ENCODE measurements at regions not wholly inside any gene's neighbourhood (a gene's known extent, or its start where the extent isn't known, plus 50 kb on each side); places are given as distances from the start of the nearest gene placed in this dataset.

DNA sequence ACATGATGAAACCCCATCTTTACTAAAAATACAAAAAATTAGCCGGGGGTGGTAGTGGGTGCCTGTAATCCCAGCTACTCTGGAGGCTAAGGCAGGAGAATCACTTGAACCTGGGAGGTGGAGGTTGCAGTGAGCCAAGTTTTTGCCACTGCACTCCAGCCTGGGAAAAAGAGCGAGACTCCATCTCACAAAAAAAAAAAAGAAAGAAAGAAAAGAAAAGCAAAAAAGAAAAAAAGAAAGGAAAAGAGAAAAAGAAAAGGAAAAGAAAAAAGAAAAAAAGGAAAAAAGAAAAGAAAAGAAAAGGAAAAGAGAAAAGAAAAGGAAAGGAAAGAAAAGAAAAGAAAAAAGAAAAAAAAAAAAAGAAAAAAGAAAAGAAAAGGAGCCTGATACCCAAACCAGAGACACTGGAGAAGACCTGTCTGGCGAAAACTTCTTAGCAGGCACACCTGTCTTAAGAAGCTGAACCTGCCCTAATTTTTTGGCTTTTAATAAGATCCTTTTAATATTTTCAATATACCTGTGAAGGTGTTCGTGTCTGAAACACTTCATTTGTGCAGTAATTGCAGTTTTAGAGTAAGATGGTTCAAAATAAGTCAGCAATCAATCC, 164.7 kb upstream of the IRX2 start:
- TF ChIP-seq, protein P1, sequence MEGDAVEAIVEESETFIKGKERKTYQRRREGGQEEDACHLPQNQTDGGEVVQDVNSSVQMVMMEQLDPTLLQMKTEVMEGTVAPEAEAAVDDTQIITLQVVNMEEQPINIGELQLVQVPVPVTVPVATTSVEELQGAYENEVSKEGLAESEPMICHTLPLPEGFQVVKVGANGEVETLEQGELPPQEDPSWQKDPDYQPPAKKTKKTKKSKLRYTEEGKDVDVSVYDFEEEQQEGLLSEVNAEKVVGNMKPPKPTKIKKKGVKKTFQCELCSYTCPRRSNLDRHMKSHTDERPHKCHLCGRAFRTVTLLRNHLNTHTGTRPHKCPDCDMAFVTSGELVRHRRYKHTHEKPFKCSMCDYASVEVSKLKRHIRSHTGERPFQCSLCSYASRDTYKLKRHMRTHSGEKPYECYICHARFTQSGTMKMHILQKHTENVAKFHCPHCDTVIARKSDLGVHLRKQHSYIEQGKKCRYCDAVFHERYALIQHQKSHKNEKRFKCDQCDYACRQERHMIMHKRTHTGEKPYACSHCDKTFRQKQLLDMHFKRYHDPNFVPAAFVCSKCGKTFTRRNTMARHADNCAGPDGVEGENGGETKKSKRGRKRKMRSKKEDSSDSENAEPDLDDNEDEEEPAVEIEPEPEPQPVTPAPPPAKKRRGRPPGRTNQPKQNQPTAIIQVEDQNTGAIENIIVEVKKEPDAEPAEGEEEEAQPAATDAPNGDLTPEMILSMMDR (IDR thresholded peaks at IDR 0.05) = no peak
- TF ChIP-seq EZH2 (IDR thresholded peaks at IDR 0.05; ENCODE audit: borderline replicate concordance, insufficient read depth, low read depth, low read length, poor library complexity, severe bottlenecking) = no peak
- no peaks in the 10 kb centered on the region for H3K36me3 ChIP-seq (replicated peaks in 1 of 2; ENCODE audit: control extremely low read depth in 1 of 2, control insufficient read depth in 1 of 2, extremely low read depth in 1 of 2, insufficient read depth in 2 of 2, low read length in 1 of 2)
- ATAC-seq (ENCODE audit: low read depth) = no peak
- H3K4me1 ChIP-seq (ENCODE audit: control insufficient read depth in 2 of 2, insufficient read depth in 2 of 2, low read length in 2 of 2) = no peaks in the 10 kb centered on the region
- no peak overlapping the region for H3K27ac Mint-ChIP-seq
- H3K9me3 ChIP-seq (ENCODE audit: control extremely low read depth in 1 of 3, control insufficient read depth in 2 of 3, insufficient read depth in 1 of 3, low read length in 2 of 3) = peaks cover 0 to 45% (median 3%) of the 10 kb centered on the region in 3 donors
- no CpG with 5 or more reads among the region's 4 CpGs for WGBS (ENCODE audit: insufficient coverage)
- no peaks in the 10 kb centered on the region for H4K20me1 ChIP-seq (ENCODE audit: control insufficient read depth, insufficient read depth, low read length, poor library complexity, severe bottlenecking)
- H3K27ac ChIP-seq (ENCODE audit: low read length in 2 of 2) = no peak overlapping the region
- DNase-seq = no peak
- H3K4me1 Mint-ChIP-seq = no peaks in the 10 kb centered on the region
- no peaks in the 10 kb centered on the region for H3K27me3 Mint-ChIP-seq
- H3K27me3 ChIP-seq (replicated peaks in 1 of 4; ENCODE audit: control extremely low read depth in 1 of 4, control insufficient read depth in 3 of 4, insufficient read depth in 4 of 4, low read length in 3 of 4) = no peaks in the 10 kb centered on the region
- no peak overlapping the region for H3K4me3 Mint-ChIP-seq
- ChIA-PET POLR2A (no interaction called here), CTCF (no interaction called here)
- no peak overlapping the region for H3K4me2 ChIP-seq (replicated peaks; ENCODE audit: low read depth, low read length, poor library complexity, severe bottlenecking)
- no peaks in the 10 kb centered on the region for H3K79me2 ChIP-seq (ENCODE audit: control insufficient read depth, insufficient read depth, low read length)
- H3K9me3 Mint-ChIP-seq (ENCODE audit: insufficient read depth) = peaks cover 6% of the 10 kb centered on the region
- H3K4me3 ChIP-seq (ENCODE audit: control extremely low read depth in 1 of 5, extremely low read depth in 1 of 5, insufficient read depth in 1 of 5, low read depth in 2 of 5, low read length in 4 of 5) = no peak overlapping the region
- no peak overlapping the region for H3K9ac ChIP-seq (ENCODE audit: low read length)
- H2AFZ ChIP-seq (ENCODE audit: insufficient read depth, low read depth, low read length, poor library complexity, severe bottlenecking) = no peak overlapping the region
- intact Hi-C loops (cut with micrococcal nuclease) = no loop called here

DNA sequence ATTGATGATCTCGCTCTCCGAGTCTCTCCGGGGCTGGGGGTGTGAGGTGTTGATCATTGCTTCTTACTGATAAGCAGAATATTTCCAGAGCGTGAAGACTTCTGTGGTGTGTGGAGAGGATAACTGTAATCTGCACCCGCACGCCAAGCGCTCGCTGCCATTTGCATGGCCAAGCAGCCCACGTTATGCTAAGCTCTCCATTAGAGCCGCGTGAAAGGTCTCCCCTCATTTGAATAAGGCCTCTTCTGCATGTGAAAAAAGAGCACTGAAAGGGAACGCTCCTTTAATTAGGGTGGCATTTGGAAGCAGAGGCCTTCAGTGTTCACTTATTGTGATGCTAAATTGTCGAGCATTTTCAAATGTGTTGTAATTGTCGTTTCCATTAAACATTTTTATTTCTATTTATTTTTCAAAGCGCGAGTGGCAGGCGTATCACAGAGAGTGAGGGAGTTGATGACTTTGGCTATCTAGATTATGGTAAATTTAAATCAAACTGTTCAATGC, 163.6 kb upstream of the IRX2 start:
- no peaks in the 10 kb centered on the region for H3K27me3 ChIP-seq (replicated peaks in 1 of 4; ENCODE audit: control extremely low read depth in 1 of 4, control insufficient read depth in 3 of 4, insufficient read depth in 4 of 4, low read length in 3 of 4)
- H3K4me2 ChIP-seq (replicated peaks; ENCODE audit: low read depth, low read length, poor library complexity, severe bottlenecking) = no peak overlapping the region
- H3K79me2 ChIP-seq (ENCODE audit: control insufficient read depth, insufficient read depth, low read length) = no peaks in the 10 kb centered on the region
- no peaks in the 10 kb centered on the region for H3K4me1 ChIP-seq (ENCODE audit: control insufficient read depth in 2 of 2, insufficient read depth in 2 of 2, low read length in 2 of 2)
- H2AFZ ChIP-seq (ENCODE audit: insufficient read depth, low read depth, low read length, poor library complexity, severe bottlenecking) = no peak overlapping the region
- CTCF ChIA-PET = no interaction called here
- no peaks in the 10 kb centered on the region for H3K27me3 Mint-ChIP-seq
- H3K4me3 Mint-ChIP-seq = no peak overlapping the region
- H3K4me3 ChIP-seq (ENCODE audit: control extremely low read depth in 1 of 5, extremely low read depth in 1 of 5, insufficient read depth in 1 of 5, low read depth in 2 of 5, low read length in 4 of 5) = no peak overlapping the region
- no peak overlapping the region for H3K9ac ChIP-seq (ENCODE audit: low read length)
- WGBS (ENCODE audit: insufficient coverage) = 27% methylated on average over 8 of the region's 17 CpGs
- H3K9me3 ChIP-seq (ENCODE audit: control extremely low read depth in 1 of 3, control insufficient read depth in 2 of 3, insufficient read depth in 1 of 3, low read length in 2 of 3) = peaks cover 0 to 39% (median 0%) of the 10 kb centered on the region in 3 donors
- H3K36me3 ChIP-seq (replicated peaks in 1 of 2; ENCODE audit: control extremely low read depth in 1 of 2, control insufficient read depth in 1 of 2, extremely low read depth in 1 of 2, insufficient read depth in 2 of 2, low read length in 1 of 2) = no peaks in the 10 kb centered on the region
- ATAC-seq (ENCODE audit: low read depth) = no peak
- TF ChIP-seq, protein P1 (IDR thresholded peaks at IDR 0.05) = no peak
- intact Hi-C loops (cut with micrococcal nuclease) = no loop called here
- no peak for DNase-seq
- H3K4me1 Mint-ChIP-seq = no peaks in the 10 kb centered on the region
- no peak overlapping the region for H3K27ac ChIP-seq (ENCODE audit: low read length in 2 of 2)
- H3K9me3 Mint-ChIP-seq (ENCODE audit: insufficient read depth) = peaks cover 6% of the 10 kb centered on the region
- no peaks in the 10 kb centered on the region for H4K20me1 ChIP-seq (ENCODE audit: control insufficient read depth, insufficient read depth, low read length, poor library complexity, severe bottlenecking)
- H3K27ac Mint-ChIP-seq = no peak overlapping the region
- POLR2A ChIA-PET = no interaction called here
